HepG2 (cell line): ENCODE measurements at regions not wholly inside any gene's neighbourhood (a gene's known extent, or its start where the extent isn't known, plus 50 kb on each side); places are given as distances from the start of the nearest gene placed in this dataset.

ENCODE experiments used
- ATAC-seq: fragments of 200-7000 bp; cut with Tn5 transposase; 3 replicates; pipeline ENCODE4 v1.9.1; 2020; ENCODE audit warnings: mild to moderate bottlenecking, moderate library complexity
- BruUV-seq: library from RNA; stranded (reverse); fragments of 400-500 nt; replicated peaks from 2 replicates; lab custom pipeline; 2021; lab: Mats Ljungman, UMichigan
- CTCF ChIA-PET: fragments of 300-600 bp; formaldehyde crosslinking; extraction: SDS; loops from one replicate; lab custom pipeline; 2021; ENCODE audit warnings: low total read pairs, inconsistent platforms, low intra/inter-chr PET ratio; lab: Yijun Ruan, JAX
- POLR2A ChIA-PET: fragments of 350-600 bp; sonication (Branson Sonifier 250); formaldehyde crosslinking; loops from one replicate; lab custom pipeline; 2020; ENCODE audit warnings: antibody characterized with exemption, inconsistent platforms; lab: Yijun Ruan, JAX
- DNase-seq: peaks from one replicate; pipeline ENCODE4 v3.0.0-alpha.2; 2015; ENCODE audit warnings: low spot score
- FAIRE-seq: peaks from 3 replicates; lab custom pipeline; 2011; peaks lifted over from hg19 to GRCh38; lab: Jason Lieb, UNC
- H2AFZ ChIP-seq: one replicate; pipeline ENCODE4 v1.6.1; 2011; ENCODE audit warnings: low read length, inconsistent platforms
- H3K27ac ChIP-seq: fragments of 300-600 bp; 3 replicates; pipeline ENCODE4 v1.8.0; 2011; ENCODE audit warnings: mixed run types, mild to moderate bottlenecking, mixed read lengths, low read length, inconsistent platforms; ENCODE audit not compliant: insufficient read depth; ENCODE audit errors: extremely low read length
- H3K27me3 ChIP-seq, 2 experiments: fragments of 200-600 bp in 1 of 2; 2 replicates in 1 of 2; 3 replicates in 1 of 2; pipeline versions ENCODE4 v1.6.0 to v1.8.0; 2011; ENCODE audit warnings: low read length in 2 of 2, mild to moderate bottlenecking in 2 of 2, moderate library complexity in 2 of 2, inconsistent platforms in 1 of 2; ENCODE audit not compliant: insufficient read depth in 2 of 2, control insufficient read depth in 1 of 2
- H3K36me3 ChIP-seq, 2 experiments: fragments of 200-600 bp in 1 of 2; replicated peaks in 1 of 2; 2 replicates in 1 of 2; 3 replicates in 1 of 2; pipeline versions ENCODE4 v1.5.1 to v1.8.0; 2011; ENCODE audit warnings: low read length in 2 of 2, inconsistent platforms in 1 of 2; ENCODE audit not compliant: insufficient read depth in 2 of 2, control insufficient read depth in 1 of 2
- H3K4me1 ChIP-seq: 2 replicates; pipeline ENCODE4 v1.5.1; 2012; ENCODE audit warnings: low read length, inconsistent platforms; ENCODE audit not compliant: insufficient read depth
- H3K4me2 ChIP-seq: 2 replicates; pipeline ENCODE4 v1.6.0; 2011; ENCODE audit warnings: low read depth, low read length, inconsistent platforms
- H3K4me3 ChIP-seq, 3 experiments: fragments of 200-600 bp in 1 of 3; sonication (generic), shearing (Covaris generic) in 1 of 3; replicated peaks in 1 of 3; 2 replicates each; pipeline ENCODE4 v1.5.1; 2011 to 2016; ENCODE audit warnings: low read length in 3 of 3, inconsistent platforms in 2 of 3, low read depth in 2 of 3, mild to moderate bottlenecking in 2 of 3, control low read depth in 1 of 3, mixed read lengths in 1 of 3; ENCODE audit not compliant: insufficient read depth in 1 of 3
- H3K79me2 ChIP-seq: one replicate; pipeline ENCODE4 v1.6.1; 2011; ENCODE audit warnings: low read length, inconsistent platforms; ENCODE audit not compliant: insufficient read depth
- H3K9ac ChIP-seq: 2 replicates; pipeline ENCODE4 v1.6.0; 2011; ENCODE audit warnings: mild to moderate bottlenecking, low read depth, low read length, inconsistent platforms; ENCODE audit not compliant: insufficient read depth
- H3K9me3 ChIP-seq: 2 replicates; pipeline ENCODE4 v1.5.1; 2012; ENCODE audit warnings: mild to moderate bottlenecking, low read length
- H4K20me1 ChIP-seq: 2 replicates; pipeline ENCODE4 v1.6.0; 2011; ENCODE audit warnings: inconsistent platforms, mild to moderate bottlenecking, low read length, moderate library complexity; ENCODE audit not compliant: insufficient read depth
- ATF1 ChIP-seq: IDR thresholded peaks from 2 replicates; pipeline ENCODE4 v1.6.1; 2016; ENCODE audit warnings: mild to moderate bottlenecking, control low read depth
- EP300 ChIP-seq, 3 experiments: sonication (generic) in 1 of 3; formaldehyde crosslinking in 1 of 3; IDR thresholded peaks; 2 replicates each; pipeline versions ENCODE4 v1.5.1 to v1.6.1; 2011 to 2020; ENCODE audit warnings: low read depth in 2 of 3, low read length in 2 of 3, borderline replicate concordance in 1 of 3, improper control_type of control experiment in 1 of 3, mild to moderate bottlenecking in 1 of 3, missing genetic modification reagents in 1 of 3, moderate library complexity in 1 of 3
- FOXA1 ChIP-seq, 2 experiments: fragments of 450-650 bp in 1 of 2; sonication (generic) in 1 of 2; formaldehyde crosslinking in 1 of 2; IDR thresholded peaks; 2 replicates each; pipeline versions ENCODE4 v1.4.0 to v1.6.1; 2016 to 2020; ENCODE audit warnings: missing genetic modification reagents in 1 of 2
- FOXK2 ChIP-seq: fragments of 450-650 bp; IDR thresholded peaks from 2 replicates; pipeline ENCODE4 v1.6.1; 2016
- GATAD2A ChIP-seq: IDR thresholded peaks from 2 replicates; pipeline ENCODE4 v1.6.1; 2016
- HHEX ChIP-seq: IDR thresholded peaks from 2 replicates; pipeline ENCODE4 v1.6.1; 2016; ENCODE audit warnings: control low read depth
- HIVEP1 ChIP-seq: sonication (generic); formaldehyde crosslinking; IDR thresholded peaks from 2 replicates; pipeline ENCODE4 v1.4.0; 2020; ENCODE audit warnings: mild to moderate bottlenecking, missing genetic modification reagents
- MIER2 ChIP-seq: IDR thresholded peaks from 2 replicates; pipeline ENCODE4 v1.6.1; 2016; ENCODE audit warnings: missing biosample characterization, missing genetic modification reagents
- MYC ChIP-seq: sonication (generic); formaldehyde crosslinking; IDR thresholded peaks from 2 replicates; pipeline ENCODE4 v1.9.0; 2021; ENCODE audit warnings: missing genetic modification reagents, borderline replicate concordance
- NCOA2 ChIP-seq: sonication (generic); formaldehyde crosslinking; IDR thresholded peaks from 2 replicates; pipeline ENCODE4 v1.8.0; 2022; ENCODE audit warnings: inconsistent platforms
- NFATC3 ChIP-seq: sonication (generic); formaldehyde crosslinking; IDR thresholded peaks from 2 replicates; pipeline ENCODE4 v1.5.1; 2020; ENCODE audit warnings: mild to moderate bottlenecking, missing genetic modification reagents
- NR2F6 ChIP-seq, 2 experiments: IDR thresholded peaks; 2 replicates each; pipeline ENCODE4 v1.6.1; 2016; ENCODE audit warnings: antibody characterized with exemption in 1 of 2, mild to moderate bottlenecking in 1 of 2
- RXRB ChIP-seq: IDR thresholded peaks from 2 replicates; pipeline ENCODE4 v1.6.1; 2016; ENCODE audit warnings: borderline replicate concordance, missing genetic modification reagents, missing compliant biosample characterization
- SALL1 ChIP-seq: sonication (generic); formaldehyde crosslinking; IDR thresholded peaks from 2 replicates; pipeline ENCODE4 v1.8.0; 2022; ENCODE audit warnings: mild to moderate bottlenecking, missing genetic modification reagents
- ZBTB3 ChIP-seq: sonication (generic); formaldehyde crosslinking; IDR thresholded peaks from 2 replicates; pipeline ENCODE4 v1.4.0; 2020; ENCODE audit warnings: low read depth, mild to moderate bottlenecking, moderate library complexity, missing genetic modification reagents, borderline replicate concordance
- ZBTB44 ChIP-seq: sonication (generic); formaldehyde crosslinking; IDR thresholded peaks from 2 replicates; pipeline ENCODE4 v1.4.0; 2020; ENCODE audit warnings: missing genetic modification reagents
- ZNF549 ChIP-seq: sonication (generic); formaldehyde crosslinking; IDR thresholded peaks from 2 replicates; pipeline ENCODE4 v1.5.0; 2020; ENCODE audit warnings: missing genetic modification reagents
- ZNF646 ChIP-seq: sonication (generic); formaldehyde crosslinking; IDR thresholded peaks from 2 replicates; pipeline ENCODE4 v1.9.0; 2021; ENCODE audit warnings: mild to moderate bottlenecking, missing genetic modification reagents
- WGBS: methylation state at CpG from one replicate; pipeline ENCODE4 v1.1.6; 2017; ENCODE audit warnings: low lambda C conversion rate; 5-methylcytosine and 5-hydroxymethylcytosine counted together
- in situ Hi-C: cut with HindIII; loops from 2 replicates; pipeline ENCODE4 v1.10.0; 2017; ENCODE audit warnings: low pct_unique_long_range_greater_than_20kb; ENCODE audit not compliant: extremely low pct_ligation_motif_present
- intact Hi-C: fragments of 100-400 bp; cut with micrococcal nuclease; formaldehyde crosslinking; loops from one replicate; pipeline ENCODE4 v1.10.0; 2022; ENCODE audit not compliant: unreplicated experiment

- H3K4me2 ChIP-seq = peak overlapping the region; percentile 79
- peak; percentile 8 for ATAC-seq
- H3K79me2 ChIP-seq = no peaks in the 10 kb centered on the region
- intact Hi-C loops (loop anchor here (5.0 to 10.0 kb wide), 2 partner anchors 73 to 101 kb away; partner anchors contain the start of gene TLE3), in situ Hi-C loops (no loop called here)
- ChIA-PET CTCF (no interaction called here), POLR2A (no interaction called here)
- H3K4me3 ChIP-seq = no peak overlapping the region; a peak in 1 of 6 replicates
- FAIRE-seq = peak; percentile 47
- H3K27ac ChIP-seq = no peak overlapping the region
- H4K20me1 ChIP-seq = no peaks in the 10 kb centered on the region
- H3K9ac ChIP-seq = no peak overlapping the region
- H3K9me3 ChIP-seq = no peaks in the 10 kb centered on the region
- 0% methylated on average over 5 of the region's 9 CpGs for WGBS
- peaks cover 59% of the 10 kb centered on the region for H3K4me1 ChIP-seq
- peak; percentile 52 for DNase-seq
- no peaks in the 10 kb centered on the region for H3K36me3 ChIP-seq
- peaks cover 4 to 15% of the 10 kb centered on the region in 2 experiments; a peak in 3 of 5 replicates for H3K27me3 ChIP-seq
- no TSS peak for BruUV-seq
- H2AFZ ChIP-seq = no peak overlapping the region
- TF ChIP-seq NCOA2 (CRISPR knock-in tag) (0 out of 2 replicates have a peak, but pooled peaks have one; percentile 31), HHEX (CRISPR knock-in tag) (peak; percentile 67; the same call in 1 of the 2 replicates), ATF1 (CRISPR knock-in tag) (no peak), GATAD2A (CRISPR knock-in tag) (peak; percentile 36; the same call in 1 of the 2 replicates), FOXK2 (no peak), RXRB (CRISPR knock-in tag) (0 out of 2 replicates have a peak, but pooled peaks have one; percentile 15), MYC (CRISPR knock-in tag) (no peak; the same call in 1 of the 2 replicates), HIVEP1 (CRISPR knock-in tag) (no peak), ZNF549 (CRISPR knock-in tag) (no peak), MIER2 (CRISPR knock-in tag) (no peak), SALL1 (CRISPR knock-in tag) (peak; percentile 51), NR2F6 (IDR thresholded peaks at IDR 0.05) (peak; percentile 86), NR2F6 (CRISPR knock-in tag; IDR thresholded peaks at IDR 0.05) (peak; percentile 71; the same call in 1 of the 2 replicates), ZBTB44 (CRISPR knock-in tag) (no peak), NFATC3 (CRISPR knock-in tag) (no peak), FOXA1 (IDR thresholded peaks at IDR 0.05) (no peak), FOXA1 (CRISPR knock-in tag; IDR thresholded peaks at IDR 0.05) (no peak), ZBTB3 (CRISPR knock-in tag) (no peak), ZNF646 (CRISPR knock-in tag) (peak; percentile 81), EP300 (IDR thresholded peaks at IDR 0.05; ENCODE audit: low read depth in 2 of 2, low read length in 2 of 2) (peak in 1 of 2 experiments; percentile 46; a peak in 1 of 4 replicates), EP300 (CRISPR knock-in tag; IDR thresholded peaks at IDR 0.05; ENCODE audit: borderline replicate concordance) (no peak)
Measured at GRCh38 chr15:70197945-70198361, 100.2 kb upstream of the TLE3 start.
